ENCODE measurements at regions not wholly inside any gene's neighbourhood (a gene's known extent, or its start where the extent isn't known, plus 50 kb on each side); places are given as distances from the start of the nearest gene placed in this dataset.

- DNase-seq = no peak
Observed at GRCh38 chr2:176622792-176623191, 353.6 kb downstream of the MTX2 start.

DNA sequence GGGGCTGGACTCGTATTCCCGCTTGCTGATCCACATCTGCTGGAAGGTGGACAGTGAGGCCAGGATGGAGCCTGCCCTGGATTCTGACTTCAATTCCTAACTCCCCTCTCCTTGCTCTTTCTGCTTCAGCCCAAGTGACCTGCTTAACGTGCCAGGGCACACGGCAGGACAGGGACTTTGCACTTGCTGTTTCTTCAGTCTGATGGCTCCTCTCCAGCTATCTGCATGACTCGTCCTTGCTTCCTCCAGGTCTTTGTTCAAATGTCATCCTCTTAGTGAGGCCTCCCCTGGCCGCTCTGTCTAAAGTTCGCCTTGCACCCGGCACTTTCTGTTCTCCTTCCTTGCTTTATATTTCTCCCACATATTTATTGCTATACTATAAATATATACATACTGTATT lies 357.6 kb downstream of the MTX2 start:
- DNase-seq = no peak

GRCh38 chr2:176628438-176628837 lies 359.2 kb downstream of the MTX2 start:
- no peak for DNase-seq

- no peak for DNase-seq
Observed at GRCh38 chr2:176633754-176634153, 364.5 kb downstream of the MTX2 start.

- no peak for DNase-seq
Observed at GRCh38 chr2:176636401-176636800, 367.2 kb downstream of the MTX2 start.

GRCh38 chr2:176637142-176637485 lies 367.9 kb downstream of the MTX2 start:
- no peak for DNase-seq

- DNase-seq = no peak
Observed at GRCh38 chr2:176637486-176638166, 368.4 kb downstream of the MTX2 start.

DNA sequence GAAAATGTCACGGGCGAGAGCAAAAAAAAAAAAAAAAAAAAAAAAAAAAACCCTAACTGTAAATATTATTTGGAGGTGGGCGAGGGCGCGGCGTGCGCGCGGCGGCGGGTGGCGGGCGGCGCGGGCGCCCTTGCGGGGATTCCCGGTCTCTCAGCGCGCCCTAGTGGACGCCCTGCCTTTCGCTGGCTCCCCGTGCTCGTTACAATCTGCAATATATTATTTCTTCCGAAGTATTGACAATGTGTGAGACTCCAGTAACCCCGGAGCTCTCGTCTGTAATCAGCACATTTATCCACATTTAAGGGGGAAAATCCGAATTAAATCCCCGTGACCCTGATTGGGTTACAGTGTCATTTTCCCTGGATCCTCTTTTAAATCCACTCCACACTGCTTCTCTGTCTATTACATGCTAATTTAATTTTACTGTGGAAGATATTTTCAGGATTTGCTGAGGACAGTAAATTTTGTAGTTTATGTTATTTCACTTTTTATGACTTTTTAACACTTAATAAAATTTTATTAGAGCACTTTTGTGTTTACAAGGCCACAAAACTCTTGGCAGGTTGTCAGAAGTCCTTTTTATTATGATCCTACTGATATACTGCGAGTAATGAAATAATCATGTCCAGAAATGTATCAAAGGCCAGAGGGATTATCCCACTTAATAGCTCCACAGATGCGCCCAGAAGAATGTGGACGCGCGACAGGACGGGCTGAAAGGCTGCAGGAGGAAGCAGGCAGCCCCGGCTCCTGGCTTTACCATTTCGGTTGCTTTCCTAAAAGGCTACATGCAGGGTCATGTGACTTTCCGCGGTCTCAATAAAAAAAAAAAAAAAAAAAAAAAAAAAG lies 369.1 kb downstream of the MTX2 start:
- peak; percentile 25 for DNase-seq

GRCh38 chr2:176639016-176639343 lies 369.7 kb downstream of the MTX2 start:
- no peak for DNase-seq

DNA sequence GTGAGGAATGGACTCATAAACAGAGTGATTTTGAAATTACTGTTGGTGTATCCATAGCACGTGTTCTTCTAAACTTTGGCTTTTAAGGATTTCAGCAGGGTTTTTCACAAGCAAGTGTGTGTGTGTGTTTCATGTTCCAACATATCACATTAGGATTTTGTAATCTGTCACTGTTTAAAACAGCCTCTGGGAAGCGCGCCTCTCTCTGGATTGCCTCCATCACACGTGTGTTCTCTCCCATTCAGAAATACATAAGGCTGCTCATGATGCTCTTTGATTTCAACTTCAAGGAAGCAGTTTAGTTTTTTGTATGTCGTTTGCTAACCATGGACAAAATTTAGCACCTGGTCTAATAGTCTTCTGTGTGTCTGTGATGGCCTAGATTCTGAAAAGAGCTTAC lies 370.4 kb downstream of the MTX2 start:
- no peak for DNase-seq

GRCh38 chr2:176641436-176641835 lies 372.2 kb downstream of the MTX2 start:
- DNase-seq = no peak

DNA sequence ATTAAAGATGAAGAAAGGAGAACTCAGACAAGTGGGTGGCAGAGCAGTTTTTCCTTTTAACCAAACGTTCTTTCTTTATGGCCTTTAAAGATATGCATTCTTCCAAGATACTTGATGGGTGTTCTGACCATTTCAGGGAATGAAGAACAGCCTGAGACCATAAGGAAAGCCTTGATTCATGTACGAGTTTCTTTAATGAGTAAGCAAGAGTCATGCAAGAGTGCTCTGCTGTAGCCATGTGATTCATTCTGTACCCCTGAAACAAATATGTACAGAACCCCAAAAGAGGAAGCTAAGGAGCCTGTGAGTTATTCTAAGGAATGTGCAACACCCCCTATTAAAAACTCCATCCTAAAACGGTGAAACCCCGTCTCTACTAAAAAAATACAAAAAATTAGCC lies 372.8 kb downstream of the MTX2 start:
- DNase-seq = no peak

DNA sequence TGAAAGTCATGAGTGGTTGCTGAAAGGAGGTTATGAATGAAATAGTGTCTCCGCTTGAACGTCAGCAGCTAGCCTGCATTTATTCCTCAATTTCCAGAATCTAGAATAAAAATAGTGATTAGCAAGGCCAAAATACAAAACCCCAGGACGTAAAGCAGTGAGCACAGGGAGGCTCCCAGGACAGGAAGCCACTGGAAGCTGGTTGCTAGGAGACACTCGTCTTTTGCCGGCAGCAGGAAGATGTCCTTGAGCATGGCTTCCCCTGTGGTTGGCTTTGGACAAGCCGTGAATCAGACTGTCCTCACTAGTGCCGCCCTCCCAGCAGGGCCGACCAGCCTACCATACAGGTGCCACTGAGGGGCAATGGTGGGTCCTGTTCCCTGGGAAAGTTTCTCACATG lies 374.4 kb downstream of the MTX2 start:
- no peak for DNase-seq

DNA sequence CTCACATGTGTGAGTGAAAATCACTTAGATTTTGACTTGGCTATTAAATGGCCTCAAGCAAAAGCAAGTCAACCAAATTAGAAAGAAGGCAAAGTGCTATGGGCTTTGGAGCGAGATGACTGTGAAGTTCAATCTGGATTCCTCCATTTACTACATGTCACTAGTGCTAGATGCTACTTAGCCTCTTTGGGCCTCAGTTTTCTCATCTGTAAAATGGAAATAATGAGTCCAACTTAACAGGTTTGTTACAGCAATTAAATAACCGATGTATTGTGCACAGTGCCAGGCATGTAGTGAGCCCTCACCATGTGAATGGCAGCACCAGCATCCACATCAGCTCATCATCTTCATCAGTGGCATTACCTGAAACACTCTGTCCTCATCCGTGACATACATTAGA lies 376.3 kb downstream of the MTX2 start:
- DNase-seq = no peak

DNA sequence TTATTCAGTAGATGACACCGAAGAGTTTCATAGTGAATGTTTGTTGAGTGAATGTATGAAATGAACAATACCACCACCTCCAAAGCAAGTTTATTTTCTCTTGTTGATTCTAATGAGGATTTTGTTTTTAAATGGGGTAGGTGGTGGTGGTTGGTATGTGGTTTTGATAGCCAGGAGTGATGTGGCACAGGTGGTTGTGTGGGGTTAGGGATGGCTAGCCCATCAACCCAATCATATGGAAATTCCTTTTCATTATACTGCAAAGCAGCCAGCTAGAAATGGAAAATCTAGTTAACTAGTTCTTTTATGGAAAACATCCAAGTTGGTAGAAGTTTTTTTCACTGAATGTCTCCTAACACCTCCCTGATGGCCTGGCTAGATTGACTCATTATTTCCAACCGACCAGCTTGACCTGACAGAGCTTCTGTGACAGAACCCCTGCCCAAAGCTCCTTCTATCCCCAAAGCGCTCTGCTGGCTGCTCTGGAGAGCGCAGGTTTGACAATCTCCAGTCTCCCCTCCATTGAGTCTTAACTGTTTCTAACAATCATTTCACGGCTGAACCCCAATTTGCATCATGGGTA lies 376.9 kb downstream of the MTX2 start:
- no peak for DNase-seq

GRCh38 chr2:176647325-176648165 lies 378.3 kb downstream of the MTX2 start:
- no peak for DNase-seq

- no peak for DNase-seq
Observed at GRCh38 chr2:176648700-176649297, 379.6 kb downstream of the MTX2 start.

DNA sequence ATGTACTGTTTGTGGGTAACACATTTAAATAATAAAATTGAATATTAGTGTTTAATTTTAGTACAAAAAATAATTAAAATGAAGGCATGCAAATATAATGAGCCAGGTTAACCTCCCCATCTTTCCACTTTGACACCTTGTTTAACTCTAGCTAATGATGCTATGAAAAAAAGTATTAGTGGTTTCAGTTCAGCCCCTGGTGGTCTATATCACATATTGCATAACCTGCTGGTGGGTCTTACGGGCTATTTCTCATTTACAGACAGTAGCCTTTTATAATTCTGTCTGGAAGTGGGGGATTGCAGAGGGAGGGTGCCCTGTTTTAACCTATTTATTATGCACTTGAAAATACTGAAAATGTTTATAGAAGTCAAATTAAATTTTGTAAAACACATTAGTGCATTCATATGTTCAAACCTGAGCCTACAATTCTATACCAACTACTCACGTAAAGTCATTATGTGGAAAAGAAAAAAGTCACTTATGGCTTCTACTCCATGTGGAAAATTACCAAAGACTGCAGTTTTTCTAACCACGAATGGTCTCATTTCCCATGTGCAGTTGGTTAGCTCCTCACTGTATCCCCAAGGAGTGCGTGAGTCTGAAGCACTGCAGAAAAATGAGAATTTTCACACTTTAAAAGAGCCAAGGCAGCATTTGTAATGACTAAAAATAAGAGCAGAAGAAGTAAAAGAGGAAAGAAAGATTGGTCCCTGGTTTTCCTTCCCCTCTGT lies 381.0 kb downstream of the MTX2 start:
- DNase-seq = no peak

GRCh38 chr2:176650838-176651555 lies 381.8 kb downstream of the MTX2 start:
- no peak for DNase-seq

DNA sequence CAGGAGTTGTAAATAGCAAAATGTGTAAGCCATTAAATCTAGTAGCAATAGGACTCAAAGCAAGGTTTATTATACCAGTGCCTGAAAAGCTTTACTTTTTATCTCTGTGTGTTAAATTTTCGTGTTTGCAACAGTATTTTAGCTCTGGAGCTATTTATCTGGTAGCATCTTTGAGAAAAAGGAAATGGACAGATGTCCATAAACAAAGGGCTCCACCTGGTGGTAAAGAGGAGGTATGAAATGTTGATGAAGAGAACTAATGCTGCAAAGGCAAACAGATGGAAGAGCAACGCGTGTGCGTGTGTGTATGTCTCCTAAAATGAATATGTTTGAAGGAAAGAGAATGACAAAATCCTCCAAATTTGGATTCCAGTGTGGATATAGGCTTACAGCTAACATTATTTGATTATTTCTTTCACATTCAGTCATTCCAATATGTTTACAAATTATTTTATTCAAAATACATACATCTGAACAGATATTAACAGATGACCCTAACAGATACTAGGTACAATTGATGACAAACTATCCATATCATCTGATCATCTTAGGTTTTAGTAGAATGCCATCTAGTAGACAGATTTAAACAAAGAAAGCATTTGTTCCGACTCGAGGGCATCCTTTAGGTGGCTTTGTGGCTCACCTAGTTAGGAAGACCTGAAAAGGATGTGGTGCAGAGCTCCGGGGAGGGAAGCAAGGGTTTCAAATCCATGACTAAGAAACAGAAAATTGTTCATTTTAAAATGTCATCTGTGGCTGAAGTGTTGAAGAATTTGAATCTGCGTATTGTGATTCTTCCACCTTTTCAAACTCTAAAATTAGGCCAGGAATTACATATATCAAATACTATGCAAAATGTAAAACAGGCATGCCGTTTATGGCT lies 383.3 kb downstream of the MTX2 start:
- no peak for DNase-seq
